Stimulated activated naive B cell treated with anti-CD40 and anti-IgM and Interleukin-4, amounts not matched to agents 10 μg/mL and 1 μg/mL and 100 μg/mL, for 72 hours (primary cell): ENCODE measurements at regions not wholly inside any gene's neighbourhood (a gene's known extent, or its start where the extent isn't known, plus 50 kb on each side); places are given as distances from the start of the nearest gene placed in this dataset.

ENCODE experiments used
- ATAC-seq, 2 donors: fragments of 150-1000 bp; cut with Tn5 transposase; replicated peaks; 2 replicates each; pipeline ENCODE4 v1.10.0; 2021; ENCODE audit warnings: moderate library complexity in 1 of 2
- DNase-seq: peaks from one replicate; pipeline ENCODE4 v3.0.0; 2021
- H3K27ac Mint-ChIP-seq: one replicate; pipeline ENCODE4 v1.8.0; 2022; ENCODE audit warnings: mild to moderate bottlenecking, mixed read lengths
- H3K27me3 Mint-ChIP-seq, 2 donors: one replicate each; pipeline ENCODE4 v1.8.0; 2022; ENCODE audit warnings: mixed read lengths in 2 of 2
- H3K36me3 Mint-ChIP-seq, 2 donors: one replicate each; pipeline ENCODE4 v1.8.0; 2022; ENCODE audit warnings: mixed read lengths in 2 of 2, mild to moderate bottlenecking in 1 of 2
- H3K4me1 Mint-ChIP-seq, 2 donors: one replicate each; pipeline ENCODE4 v1.8.0; 2022; ENCODE audit warnings: mixed read lengths in 2 of 2, mild to moderate bottlenecking in 1 of 2
- H3K4me3 Mint-ChIP-seq, 2 donors: one replicate each; pipeline ENCODE4 v1.8.0; 2022; ENCODE audit warnings: mild to moderate bottlenecking in 2 of 2, mixed read lengths in 2 of 2, moderate library complexity in 1 of 2
- H3K9me3 Mint-ChIP-seq, 2 donors: one replicate each; pipeline ENCODE4 v1.8.0; 2022; ENCODE audit warnings: mixed read lengths in 2 of 2, mild to moderate bottlenecking in 1 of 2

DNA sequence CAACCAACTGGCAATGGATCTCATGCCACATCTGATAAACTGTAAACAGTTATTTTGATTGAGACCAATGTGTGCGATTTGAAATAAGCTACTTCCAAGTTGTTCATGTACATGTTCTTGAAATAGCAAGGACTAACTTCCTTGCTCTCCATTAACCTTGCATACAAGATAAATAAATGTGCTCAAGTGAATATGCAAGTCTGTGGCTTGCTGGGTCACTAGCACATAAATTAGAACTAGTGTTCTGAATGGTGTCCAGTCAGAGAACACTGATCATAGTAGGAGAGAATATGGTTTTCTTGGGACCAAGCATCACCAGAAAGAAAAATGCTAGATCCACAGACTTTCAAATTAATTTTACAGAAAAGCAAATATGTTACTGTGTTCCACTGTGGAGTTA is 640.0 kb upstream of the CCDC54 start:
- no peak for DNase-seq
- H3K4me1 Mint-ChIP-seq: no peaks in the 10 kb centered on the region
- H3K4me3 Mint-ChIP-seq: no peak overlapping the region
- no peak for ATAC-seq
- H3K9me3 Mint-ChIP-seq: no peaks in the 10 kb centered on the region
- no peak overlapping the region for H3K27ac Mint-ChIP-seq
- peaks cover 0 to 5% of the 10 kb centered on the region in 2 donors for H3K27me3 Mint-ChIP-seq
- H3K36me3 Mint-ChIP-seq: no peaks in the 10 kb centered on the region

DNA sequence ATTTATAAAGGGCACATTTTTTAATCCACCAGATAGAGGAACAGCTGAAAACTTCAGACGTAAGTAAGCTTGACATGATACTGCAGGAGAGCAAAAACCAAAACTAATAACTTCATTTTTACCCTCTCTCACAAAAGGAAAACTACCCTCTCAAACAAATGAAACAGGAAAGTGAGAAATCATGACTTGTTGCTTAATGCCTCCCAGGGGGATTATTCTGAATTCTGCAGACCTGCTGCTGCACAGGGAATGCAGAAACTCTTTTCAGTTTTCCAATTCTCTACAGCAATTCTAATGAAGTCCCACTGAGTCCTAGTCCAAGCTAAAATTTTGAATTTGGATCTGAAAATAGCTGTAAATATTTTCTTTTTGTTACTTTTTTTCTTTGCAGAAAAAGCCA is 637.1 kb upstream of the CCDC54 start:
- H3K4me3 Mint-ChIP-seq: no peak overlapping the region
- no peaks in the 10 kb centered on the region for H3K4me1 Mint-ChIP-seq
- ATAC-seq (no peak), DNase-seq (no peak)
- no peaks in the 10 kb centered on the region for H3K9me3 Mint-ChIP-seq
- H3K27ac Mint-ChIP-seq: no peak overlapping the region
- H3K36me3 Mint-ChIP-seq: no peaks in the 10 kb centered on the region
- no peaks in the 10 kb centered on the region for H3K27me3 Mint-ChIP-seq

DNA sequence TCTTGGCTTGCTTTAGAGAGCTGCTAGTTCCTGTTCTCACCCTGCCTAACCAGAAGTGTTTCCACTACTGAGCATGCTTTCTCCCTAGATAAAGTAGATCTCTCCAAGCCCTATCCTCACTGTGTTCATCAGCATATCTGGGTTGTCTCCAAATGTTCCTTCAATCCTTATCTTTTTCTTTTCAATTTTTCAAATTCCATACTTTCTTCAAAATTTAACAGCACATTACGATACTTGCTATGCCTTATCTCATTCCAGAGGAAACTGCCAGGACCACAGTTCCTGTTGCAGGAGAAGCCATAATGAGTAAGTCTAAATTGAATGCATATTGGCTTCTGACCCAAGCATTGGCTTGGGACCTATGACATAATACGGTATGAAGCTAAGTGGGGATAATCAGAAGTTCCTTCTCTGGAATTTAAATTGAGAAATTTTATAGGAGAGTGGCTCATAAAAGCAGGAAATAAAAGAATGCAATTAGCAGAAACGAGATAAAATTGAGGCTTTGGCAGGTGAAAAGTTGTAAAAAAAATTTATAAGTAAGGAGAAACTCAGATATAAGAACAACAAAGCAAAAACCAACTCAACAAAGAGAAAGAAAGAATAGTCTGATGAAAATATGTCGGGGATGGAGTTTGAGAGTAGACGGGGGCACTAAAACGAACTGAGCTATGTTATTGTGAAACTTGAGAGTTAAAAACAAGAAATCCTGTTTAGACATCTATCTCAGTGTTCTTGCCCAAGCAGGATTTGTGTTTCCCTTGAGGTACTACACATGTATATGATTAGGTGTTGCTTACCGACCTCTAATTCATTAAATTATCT is 631.7 kb upstream of the CCDC54 start:
- no peaks in the 10 kb centered on the region for H3K4me1 Mint-ChIP-seq
- no peak overlapping the region for H3K4me3 Mint-ChIP-seq
- DNase-seq: no peak
- no peak overlapping the region for H3K27ac Mint-ChIP-seq
- no peaks in the 10 kb centered on the region for H3K27me3 Mint-ChIP-seq
- no peaks in the 10 kb centered on the region for H3K36me3 Mint-ChIP-seq
- no peaks in the 10 kb centered on the region for H3K9me3 Mint-ChIP-seq
- ATAC-seq: no peak

DNA sequence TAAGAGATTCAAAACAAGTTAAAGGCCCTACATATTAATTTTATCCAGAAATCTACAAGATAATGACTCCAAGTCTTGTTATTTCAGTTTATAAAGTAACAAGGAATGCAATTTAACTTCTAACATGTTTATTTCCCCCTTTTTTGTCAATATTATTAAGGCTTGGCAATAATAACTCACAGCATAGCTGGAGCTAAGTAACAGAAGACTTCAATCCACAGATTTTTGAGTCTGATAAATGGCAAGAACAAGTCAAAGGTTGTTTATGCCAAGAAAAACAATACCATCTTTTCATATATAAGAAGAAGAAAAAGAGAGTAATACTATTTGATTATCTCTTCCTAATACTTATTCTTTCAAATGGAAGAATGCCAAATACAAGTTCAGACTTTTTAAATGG is 631.0 kb upstream of the CCDC54 start:
- DNase-seq: no peak
- ATAC-seq: no peak
- Mint-ChIP-seq H3K36me3 (no peaks in the 10 kb centered on the region), H3K4me1 (no peaks in the 10 kb centered on the region), H3K27ac (no peak overlapping the region), H3K9me3 (no peaks in the 10 kb centered on the region), H3K4me3 (no peak overlapping the region), H3K27me3 (no peaks in the 10 kb centered on the region)

DNA sequence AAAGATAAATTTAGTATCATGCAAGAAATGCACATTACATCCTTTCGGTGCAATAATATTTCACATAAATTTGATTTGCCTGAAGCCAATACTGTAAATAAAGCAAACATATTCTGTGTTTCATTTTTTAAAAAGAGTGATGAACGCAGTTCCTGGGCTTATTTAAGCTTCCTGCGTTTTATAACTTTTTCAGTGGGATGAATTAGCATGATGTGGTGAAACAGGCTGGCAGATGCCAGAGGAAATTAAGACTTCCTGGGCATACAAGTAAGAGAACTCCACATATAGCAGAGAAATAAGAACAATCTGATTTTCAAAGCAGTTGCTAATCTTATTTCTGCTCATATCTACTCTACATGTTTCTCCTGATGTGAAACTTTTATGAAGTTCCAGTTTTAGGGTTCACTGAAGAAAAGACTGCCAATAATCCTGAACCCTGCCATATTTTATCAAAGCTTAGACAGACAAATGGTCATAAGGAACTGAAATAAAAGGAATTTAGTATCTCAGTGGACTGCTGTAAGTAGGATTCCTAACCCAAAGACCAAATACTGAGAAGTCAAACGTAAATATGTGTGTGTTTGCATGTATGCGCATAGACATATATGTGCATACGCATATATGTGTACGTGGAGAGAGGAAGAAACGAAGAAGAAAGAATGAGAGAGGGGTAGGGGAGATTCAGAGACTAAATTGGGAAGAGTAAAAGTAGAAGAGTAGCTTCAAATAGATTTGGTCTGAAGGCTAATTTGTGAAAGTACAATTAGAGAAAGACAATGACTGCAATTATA is 628.6 kb upstream of the CCDC54 start:
- Mint-ChIP-seq H3K36me3 (no peaks in the 10 kb centered on the region), H3K4me1 (no peaks in the 10 kb centered on the region), H3K9me3 (peaks cover 0 to 10% of the 10 kb centered on the region in 2 donors), H3K4me3 (no peak overlapping the region), H3K27ac (no peak overlapping the region), H3K27me3 (peaks cover 0 to 4% of the 10 kb centered on the region in 2 donors)
- ATAC-seq (no peak), DNase-seq (no peak)

DNA sequence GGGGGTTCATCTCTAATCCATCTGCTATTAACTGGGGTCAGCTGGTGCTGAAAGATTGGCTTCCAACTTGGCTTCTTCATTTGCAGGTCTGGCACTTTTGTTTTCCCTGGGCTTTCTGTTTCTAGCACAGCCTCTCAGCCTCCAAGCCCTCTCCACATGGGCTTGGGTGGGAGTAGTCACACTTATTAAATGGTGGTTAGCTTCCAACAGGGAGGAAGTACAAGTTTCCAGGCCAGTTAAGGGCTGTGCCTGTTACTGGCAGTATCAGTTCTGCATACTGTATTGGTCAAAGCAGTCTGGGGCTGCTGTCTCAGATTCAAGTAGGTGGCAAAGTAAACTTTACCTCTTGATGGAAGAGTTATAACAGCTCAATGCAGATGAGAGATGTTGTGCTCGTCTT is 627.1 kb upstream of the CCDC54 start:
- no peak overlapping the region for H3K4me3 Mint-ChIP-seq
- no peaks in the 10 kb centered on the region for H3K4me1 Mint-ChIP-seq
- no peak for ATAC-seq
- no peak overlapping the region for H3K27ac Mint-ChIP-seq
- peaks cover 0 to 4% of the 10 kb centered on the region in 2 donors for H3K27me3 Mint-ChIP-seq
- H3K9me3 Mint-ChIP-seq: peaks cover 6 to 20% of the 10 kb centered on the region in 2 donors
- DNase-seq: no peak
- peaks cover 0 to 2% of the 10 kb centered on the region in 2 donors for H3K36me3 Mint-ChIP-seq

DNA sequence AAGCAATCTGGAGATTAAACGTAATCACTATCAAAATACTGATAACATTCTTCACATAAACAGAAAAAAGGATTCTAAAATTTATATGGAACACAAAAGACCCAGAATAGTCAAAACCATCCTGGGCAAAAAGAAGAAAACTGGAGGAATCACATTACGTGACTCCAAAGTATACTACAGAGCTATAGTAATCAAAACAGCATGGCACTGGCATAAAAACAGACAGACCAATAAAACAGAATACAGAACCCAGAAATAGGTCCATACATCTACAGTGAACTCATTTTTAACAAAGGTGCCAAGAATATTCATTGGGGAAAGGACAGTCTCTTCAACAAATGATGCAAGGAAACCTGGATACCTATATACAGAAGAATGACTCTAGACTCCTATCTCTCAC is 621.9 kb upstream of the CCDC54 start:
- Mint-ChIP-seq H3K36me3 (peaks cover 0 to 2% of the 10 kb centered on the region in 2 donors), H3K27me3 (peaks cover 0 to 4% of the 10 kb centered on the region in 2 donors), H3K27ac (no peak overlapping the region), H3K4me1 (no peaks in the 10 kb centered on the region), H3K4me3 (no peak overlapping the region), H3K9me3 (peaks cover 8 to 23% of the 10 kb centered on the region in 2 donors)
- ATAC-seq (no peak), DNase-seq (no peak)

DNA sequence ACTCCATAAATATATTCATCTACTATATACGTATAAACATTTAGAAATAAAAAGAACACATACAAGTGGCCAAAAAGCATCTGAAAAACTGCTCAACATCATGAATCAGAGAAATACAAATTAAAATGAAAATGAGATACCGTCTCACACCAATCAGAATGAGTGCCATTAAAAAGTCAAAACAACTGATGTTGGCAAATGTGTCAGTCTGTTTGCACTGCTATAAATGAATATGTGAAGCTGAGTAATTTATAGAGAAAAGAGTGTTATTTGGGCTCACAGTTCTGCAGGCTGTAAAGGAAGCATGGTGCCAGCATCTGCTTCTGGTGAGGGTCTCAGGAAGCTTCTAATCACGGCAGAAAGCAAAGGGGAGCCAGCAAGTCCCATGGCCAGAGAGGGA is 620.3 kb upstream of the CCDC54 start:
- Mint-ChIP-seq H3K27me3 (peaks cover 0 to 4% of the 10 kb centered on the region in 2 donors), H3K4me3 (no peak overlapping the region), H3K9me3 (peaks cover 8 to 23% of the 10 kb centered on the region in 2 donors), H3K4me1 (no peaks in the 10 kb centered on the region), H3K36me3 (peaks cover 0 to 2% of the 10 kb centered on the region in 2 donors), H3K27ac (no peak overlapping the region)
- ATAC-seq (no peak), DNase-seq (no peak)

DNA sequence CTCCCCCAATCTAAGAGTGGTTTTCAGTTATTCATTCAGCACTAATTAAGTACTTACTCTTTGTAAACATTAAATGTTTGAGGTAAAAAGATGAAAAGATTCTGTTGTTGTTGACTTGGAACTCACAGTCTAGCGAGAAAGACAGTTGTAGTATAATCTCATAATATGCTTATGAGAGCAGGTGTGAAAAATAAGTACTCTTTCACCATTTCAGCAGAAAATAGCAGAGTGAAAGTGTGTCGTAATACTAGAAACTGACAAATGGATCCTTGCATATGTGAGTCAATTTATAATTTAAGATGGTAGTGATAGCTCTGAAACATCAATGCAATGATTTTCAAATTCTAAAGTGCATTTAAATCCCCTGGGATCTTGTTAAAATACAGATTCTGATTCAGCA is 618.8 kb upstream of the CCDC54 start:
- Mint-ChIP-seq H3K36me3 (peaks cover 0 to 2% of the 10 kb centered on the region in 2 donors), H3K9me3 (peaks cover 8 to 14% of the 10 kb centered on the region in 2 donors), H3K27me3 (no peaks in the 10 kb centered on the region), H3K4me1 (no peaks in the 10 kb centered on the region), H3K4me3 (no peak overlapping the region), H3K27ac (no peak overlapping the region)
- DNase-seq (no peak), ATAC-seq (no peak)

DNA sequence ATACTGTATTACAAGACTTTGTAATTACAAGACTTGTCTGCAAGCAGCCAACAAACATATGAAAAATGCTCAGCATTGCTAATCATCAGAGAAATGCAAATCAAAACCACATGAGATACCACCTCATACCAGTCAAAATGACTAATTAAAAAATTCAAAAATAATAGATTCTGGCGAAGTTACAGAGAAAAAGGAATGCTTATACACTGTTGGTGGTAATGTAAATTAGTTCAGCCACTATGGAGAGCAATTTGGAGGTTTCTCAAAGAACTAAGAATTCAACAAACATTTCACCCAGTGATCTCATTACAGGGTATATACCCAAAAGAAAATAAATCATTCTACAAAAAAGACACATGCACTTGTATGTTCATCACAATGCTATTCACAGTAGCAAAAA is 617.5 kb upstream of the CCDC54 start:
- Mint-ChIP-seq H3K9me3 (peaks cover 6 to 7% of the 10 kb centered on the region in 2 donors), H3K36me3 (peaks cover 0 to 2% of the 10 kb centered on the region in 2 donors), H3K4me3 (no peak overlapping the region), H3K27me3 (no peaks in the 10 kb centered on the region), H3K4me1 (no peaks in the 10 kb centered on the region), H3K27ac (no peak overlapping the region)
- DNase-seq (no peak), ATAC-seq (no peak)

DNA sequence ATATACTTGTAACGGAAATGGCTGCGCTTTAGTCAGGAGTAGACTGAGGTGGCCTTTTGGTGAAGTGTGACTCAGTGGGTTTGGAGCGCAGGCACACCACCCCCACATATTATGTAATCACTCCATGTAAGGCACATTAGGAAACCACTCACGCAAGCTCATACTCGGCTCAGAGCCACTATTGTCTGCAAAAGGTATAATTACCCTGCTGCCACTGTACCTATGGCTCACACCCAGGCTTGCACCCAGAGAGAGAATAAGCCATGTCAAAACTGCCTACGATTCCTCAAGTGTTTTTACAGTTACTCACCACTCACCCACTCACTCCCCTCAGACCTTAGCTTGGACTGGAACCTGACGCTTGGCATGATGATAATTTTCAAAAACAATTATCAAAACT is 611.9 kb upstream of the CCDC54 start:
- no peak overlapping the region for H3K27ac Mint-ChIP-seq
- no peaks in the 10 kb centered on the region for H3K4me1 Mint-ChIP-seq
- no peaks in the 10 kb centered on the region for H3K9me3 Mint-ChIP-seq
- DNase-seq (no peak), ATAC-seq (no peak)
- H3K4me3 Mint-ChIP-seq: no peak overlapping the region
- H3K36me3 Mint-ChIP-seq: no peaks in the 10 kb centered on the region
- H3K27me3 Mint-ChIP-seq: no peaks in the 10 kb centered on the region

DNA sequence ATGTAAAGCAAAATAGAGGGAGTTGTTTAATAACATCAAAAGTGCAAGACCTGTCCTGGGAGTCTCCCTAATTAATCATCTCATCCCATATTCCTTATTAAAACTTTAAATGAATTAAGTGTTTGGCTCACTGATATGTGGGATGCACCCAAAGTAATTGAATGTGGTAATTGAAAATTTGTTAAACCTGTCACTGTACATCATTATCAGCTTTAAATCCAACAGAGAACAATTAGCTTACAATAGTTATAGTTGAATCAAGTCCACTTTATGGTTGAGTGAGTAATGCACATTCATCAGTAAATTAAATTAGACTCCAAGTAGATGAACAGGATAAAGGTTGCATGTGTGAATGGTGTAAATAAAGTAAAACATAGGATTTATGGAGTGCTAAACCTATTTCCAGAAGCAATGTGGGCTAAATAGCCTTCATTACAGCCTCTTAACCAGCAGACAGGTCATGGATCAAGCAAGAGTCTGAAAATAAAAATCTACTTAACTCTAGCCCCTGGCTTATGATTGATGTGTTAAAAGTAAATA is 608.2 kb upstream of the CCDC54 start:
- no peak for ATAC-seq
- Mint-ChIP-seq H3K36me3 (no peaks in the 10 kb centered on the region), H3K9me3 (no peaks in the 10 kb centered on the region), H3K4me3 (no peak overlapping the region), H3K27ac (no peak overlapping the region), H3K4me1 (no peaks in the 10 kb centered on the region), H3K27me3 (no peaks in the 10 kb centered on the region)
- DNase-seq: no peak

DNA sequence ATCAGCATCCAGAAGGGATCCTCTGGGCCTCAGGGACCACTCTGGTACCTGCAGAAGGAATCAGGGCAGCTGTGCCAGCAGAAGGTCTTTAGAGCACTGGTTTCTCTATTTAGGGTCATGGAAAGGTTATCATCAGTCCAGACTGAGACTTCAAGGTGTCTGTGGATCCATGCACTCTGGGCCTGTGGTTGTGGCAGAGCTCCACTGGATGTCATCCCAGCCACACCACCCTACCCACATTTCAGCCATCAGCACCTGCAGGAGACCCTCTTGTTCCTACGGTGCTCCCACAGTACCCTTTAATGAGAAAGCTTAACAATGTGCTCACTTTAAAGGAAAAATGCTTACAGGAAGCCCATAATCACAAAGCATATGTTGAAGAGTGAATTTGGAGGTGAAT is 603.4 kb upstream of the CCDC54 start:
- Mint-ChIP-seq H3K9me3 (peaks cover 0 to 2% of the 10 kb centered on the region in 2 donors), H3K4me1 (no peaks in the 10 kb centered on the region), H3K27ac (no peak overlapping the region), H3K4me3 (no peak overlapping the region), H3K36me3 (no peaks in the 10 kb centered on the region), H3K27me3 (no peaks in the 10 kb centered on the region)
- DNase-seq (no peak), ATAC-seq (no peak)

DNA sequence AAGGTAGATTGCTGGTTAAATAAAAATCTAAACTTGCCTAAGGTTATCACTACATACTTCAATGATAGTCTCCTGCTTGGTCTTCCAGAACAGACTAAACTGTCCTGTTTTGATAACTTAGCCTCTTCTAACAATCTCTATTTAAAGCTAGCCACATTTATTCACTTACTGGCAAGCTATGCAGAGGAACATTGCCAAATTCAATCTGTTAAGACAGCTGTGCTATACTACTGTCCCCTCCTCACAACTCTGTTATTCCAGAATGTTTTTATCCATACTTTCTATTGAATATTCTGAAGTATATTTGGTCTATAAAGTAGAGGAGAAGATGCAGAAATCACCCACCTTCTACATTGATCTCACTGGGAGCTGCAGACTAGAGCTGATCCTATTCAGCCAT is 594.0 kb upstream of the CCDC54 start:
- H3K9me3 Mint-ChIP-seq: no peaks in the 10 kb centered on the region
- no peak overlapping the region for H3K4me3 Mint-ChIP-seq
- DNase-seq (no peak), ATAC-seq (no peak)
- H3K27ac Mint-ChIP-seq: no peak overlapping the region
- no peaks in the 10 kb centered on the region for H3K27me3 Mint-ChIP-seq
- no peaks in the 10 kb centered on the region for H3K36me3 Mint-ChIP-seq
- H3K4me1 Mint-ChIP-seq: no peaks in the 10 kb centered on the region

DNA sequence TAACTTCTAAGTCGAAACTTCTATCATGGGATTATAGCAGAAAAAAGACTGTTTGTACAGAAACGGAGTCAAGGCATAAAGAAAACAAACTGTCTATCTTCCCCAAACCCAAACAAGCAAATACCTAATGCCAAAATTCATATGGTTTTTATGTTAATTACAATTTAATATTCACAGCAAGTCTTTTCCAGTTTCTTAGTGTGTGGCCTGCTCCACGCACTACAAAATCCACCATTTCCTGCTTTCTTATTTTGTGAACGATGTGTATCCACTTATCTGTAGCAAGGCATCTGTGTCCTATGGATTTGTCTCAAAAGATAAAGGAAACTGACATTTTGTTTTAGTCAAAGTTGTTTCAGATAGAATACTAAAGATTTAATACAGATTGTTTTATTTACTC is 588.0 kb upstream of the CCDC54 start:
- H3K27me3 Mint-ChIP-seq: no peaks in the 10 kb centered on the region

More for the DNA sequence above, 588.0 kb upstream of the CCDC54 start:
- no peaks in the 10 kb centered on the region for H3K36me3 Mint-ChIP-seq
- H3K4me3 Mint-ChIP-seq: no peak overlapping the region
- H3K9me3 Mint-ChIP-seq: peaks cover 2 to 4% of the 10 kb centered on the region in 2 donors
- no peak overlapping the region for H3K27ac Mint-ChIP-seq
- no peaks in the 10 kb centered on the region for H3K4me1 Mint-ChIP-seq
- no peak for DNase-seq
- ATAC-seq: no peak
